H9 (cell line): ENCODE measurements at regions not wholly inside any gene's neighbourhood (a gene's known extent, or its start where the extent isn't known, plus 50 kb on each side); places are given as distances from the start of the nearest gene placed in this dataset.

Experiments
- DNase-seq: peaks from one replicate; pipeline ENCODE4 v3.0.0-alpha.2; 2017
- H2AFZ ChIP-seq: one replicate; pipeline ENCODE4 v1.6.1; 2013; ENCODE audit warnings: mild to moderate bottlenecking, low read length, control low read depth, moderate library complexity
- H2AK5ac ChIP-seq: 2 replicates; pipeline ENCODE4 v1.6.1; 2013; ENCODE audit warnings: low read length, control low read depth, mixed read lengths; ENCODE audit not compliant: insufficient read length
- H2BK120ac ChIP-seq: one replicate; pipeline ENCODE4 v1.6.1; 2013; ENCODE audit warnings: low read depth, mild to moderate bottlenecking, low read length, control low read depth, inconsistent platforms; ENCODE audit not compliant: poor library complexity, severe bottlenecking
- H2BK12ac ChIP-seq: 2 replicates; pipeline ENCODE4 v1.6.1; 2013; ENCODE audit warnings: low read length, control low read depth, mixed read lengths, low read depth; ENCODE audit not compliant: insufficient read length
- H2BK15ac ChIP-seq: 2 replicates; pipeline ENCODE4 v1.6.1; 2013; ENCODE audit warnings: low read depth, low read length, control low read depth
- H2BK20ac ChIP-seq: one replicate; pipeline ENCODE4 v1.6.1; 2013; ENCODE audit warnings: low read depth, mild to moderate bottlenecking, low read length, control low read depth, inconsistent platforms; ENCODE audit not compliant: poor library complexity, severe bottlenecking
- H2BK5ac ChIP-seq: 2 replicates; pipeline ENCODE4 v1.6.1; 2013; ENCODE audit warnings: low read length, control low read depth, mixed read lengths; ENCODE audit not compliant: insufficient read length
- H3K14ac ChIP-seq: 2 replicates; pipeline ENCODE4 v1.6.1; 2013; ENCODE audit warnings: low read length, control low read depth; ENCODE audit not compliant: insufficient read depth
- H3K18ac ChIP-seq: 2 replicates; pipeline ENCODE4 v1.6.1; 2013; ENCODE audit warnings: low read depth, mild to moderate bottlenecking, mixed read lengths, low read length, control low read depth; ENCODE audit not compliant: insufficient read length
- H3K23ac ChIP-seq: 2 replicates; pipeline ENCODE4 v1.6.1; 2013; ENCODE audit warnings: low read length, control low read depth, mixed read lengths, low read depth; ENCODE audit not compliant: insufficient read length
- H3K23me2 ChIP-seq: 2 replicates; pipeline ENCODE4 v1.6.1; 2013; ENCODE audit warnings: low read depth, mild to moderate bottlenecking, mixed read lengths, low read length, control low read depth; ENCODE audit not compliant: insufficient read length, poor library complexity, severe bottlenecking
- H3K27ac ChIP-seq: 2 replicates; pipeline ENCODE4 v1.5.1; 2013; ENCODE audit warnings: low read length, control low read depth, mixed read lengths, low read depth; ENCODE audit not compliant: insufficient read length
- H3K27me3 ChIP-seq: 2 replicates; pipeline ENCODE4 v1.6.1; 2013; ENCODE audit warnings: low read length, control low read depth, inconsistent platforms; ENCODE audit not compliant: insufficient read depth
- H3K4ac ChIP-seq: 2 replicates; pipeline ENCODE4 v1.6.1; 2013; ENCODE audit warnings: low read depth, mild to moderate bottlenecking, control low read depth, inconsistent platforms, low read length, moderate library complexity
- H3K4me1 ChIP-seq: 2 replicates; pipeline ENCODE4 v1.6.1; 2013; ENCODE audit warnings: low read length, control low read depth, inconsistent platforms; ENCODE audit not compliant: insufficient read depth
- H3K4me2 ChIP-seq: 2 replicates; pipeline ENCODE4 v1.6.1; 2013; ENCODE audit warnings: low read length, control low read depth, mixed read lengths; ENCODE audit not compliant: insufficient read length, insufficient read depth
- H3K56ac ChIP-seq: 2 replicates; pipeline ENCODE4 v1.6.1; 2013; ENCODE audit warnings: low read depth, mild to moderate bottlenecking, mixed read lengths, low read length, control low read depth; ENCODE audit not compliant: insufficient read length
- H3K79me1 ChIP-seq: 2 replicates; pipeline ENCODE4 v1.6.1; 2013; ENCODE audit warnings: low read depth, mild to moderate bottlenecking, moderate library complexity, low read length, control low read depth, inconsistent platforms; ENCODE audit not compliant: insufficient read depth, poor library complexity, severe bottlenecking
- H3K79me2 ChIP-seq: 2 replicates; pipeline ENCODE4 v1.6.1; 2013; ENCODE audit warnings: low read length, control low read depth, inconsistent platforms; ENCODE audit not compliant: insufficient read depth
- H3K9ac ChIP-seq: 2 replicates; pipeline ENCODE4 v1.6.1; 2013; ENCODE audit warnings: low read length, control low read depth, mixed read lengths; ENCODE audit not compliant: insufficient read length; ENCODE audit errors: extremely low read depth
- H3K9me3 ChIP-seq: one replicate; pipeline ENCODE4 v1.6.1; 2013; ENCODE audit warnings: low read depth, low read length, inconsistent platforms; ENCODE audit not compliant: control insufficient read depth
- H3T11ph ChIP-seq: one replicate; pipeline ENCODE4 v1.6.1; 2013; ENCODE audit warnings: mild to moderate bottlenecking, low read length, control low read depth, inconsistent platforms
- H4K20me1 ChIP-seq: one replicate; pipeline ENCODE4 v1.6.1; 2013; ENCODE audit not compliant: control insufficient read depth, insufficient read length, insufficient read depth
- H4K5ac ChIP-seq: 2 replicates; pipeline ENCODE4 v1.6.1; 2013; ENCODE audit warnings: low read depth, mild to moderate bottlenecking, mixed read lengths, low read length, control low read depth; ENCODE audit not compliant: insufficient read length
- H4K8ac ChIP-seq: replicated peaks from 2 replicates; pipeline ENCODE4 v1.6.1; 2013; ENCODE audit warnings: low read length, control low read depth, mixed read lengths, low read depth; ENCODE audit not compliant: insufficient read length
- H4K91ac ChIP-seq: 2 replicates; pipeline ENCODE4 v1.6.1; 2013; ENCODE audit warnings: low read depth, mild to moderate bottlenecking, moderate library complexity, mixed read lengths, low read length, control low read depth; ENCODE audit not compliant: insufficient read length
- H3K27ac Mint-ChIP-seq, 3 experiments: 2 replicates in 2 of 3; 3 replicates in 1 of 3; pipeline ENCODE4 v1.8.0; 2020 to 2021; ENCODE audit warnings: mixed read lengths in 3 of 3, mild to moderate bottlenecking in 1 of 3, moderate library complexity in 1 of 3
- H3K27me3 Mint-ChIP-seq: 2 replicates; pipeline ENCODE4 v1.8.0; 2021; ENCODE audit warnings: low read depth, mild to moderate bottlenecking, moderate library complexity, mixed read lengths
- H3K36me3 Mint-ChIP-seq, 3 experiments: 2 replicates in 2 of 3; 3 replicates in 1 of 3; pipeline ENCODE4 v1.8.0; 2020 to 2021; ENCODE audit warnings: low read depth in 3 of 3, mixed read lengths in 3 of 3; ENCODE audit not compliant: insufficient read depth in 1 of 3
- H3K4me1 Mint-ChIP-seq, 2 experiments: 2 replicates each; pipeline ENCODE4 v1.8.0; 2020; ENCODE audit warnings: mixed read lengths in 2 of 2
- H3K4me3 Mint-ChIP-seq, 2 experiments: 2 replicates in 1 of 2; 3 replicates in 1 of 2; pipeline ENCODE4 v1.8.0; 2020 to 2021; ENCODE audit warnings: mild to moderate bottlenecking in 2 of 2, mixed read lengths in 2 of 2, moderate library complexity in 1 of 2
- H3K9me3 Mint-ChIP-seq, 2 experiments: 2 replicates in 1 of 2; 3 replicates in 1 of 2; pipeline ENCODE4 v1.8.0; 2020; ENCODE audit warnings: mild to moderate bottlenecking in 2 of 2, mixed read lengths in 2 of 2, moderate library complexity in 1 of 2
- CTCF ChIP-seq: fragments of 200-600 bp; sonication (generic); conservative IDR thresholded peaks from 3 replicates; pipeline ENCODE4 v1.8.0; 2021; ENCODE audit warnings: antibody characterized with exemption, mild to moderate bottlenecking
- WGBS: extraction: QIAGEN DNeasy Blood & Tissue Kit; methylation state at CpG from one replicate; pipeline ENCODE4 v1.1.7; 2013; ENCODE audit warnings: missing lambda C conversion rate, low lambda C conversion rate, mixed read lengths; ENCODE audit not compliant: insufficient read length; ENCODE audit errors: extremely low coverage; 5-methylcytosine and 5-hydroxymethylcytosine counted together

- WGBS, result no CpG with 5 or more reads among the region's 2 CpGs
- Histone ChIP-seq H3K23me2 (no peaks in the 10 kb centered on the region), H2BK5ac (no peak overlapping the region), H3K4me2 (no peak overlapping the region), H3K79me2 (no peaks in the 10 kb centered on the region), H3K27ac (no peak overlapping the region), H2BK12ac (no peak overlapping the region), H3K23ac (no peak overlapping the region), H4K20me1 (no peaks in the 10 kb centered on the region), H2BK15ac (no peak overlapping the region), H2AFZ (no peak overlapping the region), H2BK20ac (no peak overlapping the region), H3K27me3 (no peaks in the 10 kb centered on the region), H4K8ac (no peak overlapping the region), H2BK120ac (no peak overlapping the region), H4K91ac (no peak overlapping the region), H3K9me3 (no peaks in the 10 kb centered on the region), H3T11ph (no peak overlapping the region), H3K4me1 (no peaks in the 10 kb centered on the region), H3K18ac (no peak overlapping the region), H3K9ac (no peak overlapping the region), H4K5ac (no peak overlapping the region), H2AK5ac (no peak overlapping the region), H3K14ac (no peak overlapping the region), H3K56ac (no peak overlapping the region), H3K79me1 (no peaks in the 10 kb centered on the region), H3K4ac (no peak overlapping the region)
- Mint-ChIP-seq H3K27ac (no peak overlapping the region), H3K4me1 (no peaks in the 10 kb centered on the region), H3K4me3 (no peak overlapping the region), H3K27me3 (peaks cover 4% of the 10 kb centered on the region), H3K36me3 (peaks cover 3 to 10% (median 3%) of the 10 kb centered on the region in 3 experiments; a peak in 5 of 7 replicates), H3K9me3 (peaks cover 16% of the 10 kb centered on the region in 2 experiments)
- TF ChIP-seq CTCF, result no peak
- DNase-seq, result no peak
These were observed 215.9 kb upstream of the HDAC4 start for GRCh38 chr2:239616729-239617128.
